ENCODE measurements at regions not wholly inside any gene's neighbourhood (a gene's known extent, or its start where the extent isn't known, plus 50 kb on each side); places are given as distances from the start of the nearest gene placed in this dataset.

DNA sequence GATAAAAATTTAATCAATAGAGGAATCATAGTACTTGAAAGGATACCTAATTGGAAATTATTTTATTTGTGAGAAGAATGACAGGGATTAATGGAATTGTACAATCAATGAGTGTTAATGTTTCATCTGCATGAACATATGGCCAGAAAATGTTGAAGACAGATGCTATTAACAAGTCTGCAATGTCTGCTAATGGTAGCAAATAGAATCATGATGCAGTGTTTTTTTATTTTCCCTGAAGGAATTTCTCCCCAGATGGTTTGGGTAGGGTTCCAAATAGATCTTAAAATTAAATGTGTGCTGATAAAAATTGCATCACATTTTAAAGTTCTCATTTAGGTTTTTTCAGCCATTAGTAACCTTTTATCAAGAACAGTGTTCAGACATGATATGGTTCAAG lies 291.3 kb upstream of the TRAM1L1 start:
- Histone ChIP-seq H3K79me2 (ENCODE audit: insufficient read depth, low read length) (no peaks in the 10 kb centered on the region), H4K20me1 (ENCODE audit: insufficient read depth, low read length, poor library complexity, severe bottlenecking) (no peaks in the 10 kb centered on the region), H3K27me3 (ENCODE audit: insufficient read depth, low read length, poor library complexity, severe bottlenecking) (no peaks in the 10 kb centered on the region), H3K4me3 (ENCODE audit: low read length, poor library complexity, severe bottlenecking) (no peak overlapping the region), H2AFZ (ENCODE audit: low read length) (no peak overlapping the region), H3K9me3 (ENCODE audit: insufficient read depth, low read depth, low read length) (no peaks in the 10 kb centered on the region), H3K9me2 (replicated peaks; ENCODE audit: low read depth, low read length) (no peaks in the 10 kb centered on the region), H3K9ac (ENCODE audit: low read depth, low read length, poor library complexity, severe bottlenecking) (no peak overlapping the region), H3K4me2 (ENCODE audit: low read depth, low read length, poor library complexity, severe bottlenecking) (no peak overlapping the region), H3K4me1 (ENCODE audit: insufficient read depth, low read length, poor library complexity, severe bottlenecking) (no peaks in the 10 kb centered on the region), H3K36me3 (ENCODE audit: insufficient read depth, low read length) (no peaks in the 10 kb centered on the region), H3F3A (ENCODE audit: low read depth) (no peaks in the 10 kb centered on the region)
- TF ChIP-seq, protein P1, sequence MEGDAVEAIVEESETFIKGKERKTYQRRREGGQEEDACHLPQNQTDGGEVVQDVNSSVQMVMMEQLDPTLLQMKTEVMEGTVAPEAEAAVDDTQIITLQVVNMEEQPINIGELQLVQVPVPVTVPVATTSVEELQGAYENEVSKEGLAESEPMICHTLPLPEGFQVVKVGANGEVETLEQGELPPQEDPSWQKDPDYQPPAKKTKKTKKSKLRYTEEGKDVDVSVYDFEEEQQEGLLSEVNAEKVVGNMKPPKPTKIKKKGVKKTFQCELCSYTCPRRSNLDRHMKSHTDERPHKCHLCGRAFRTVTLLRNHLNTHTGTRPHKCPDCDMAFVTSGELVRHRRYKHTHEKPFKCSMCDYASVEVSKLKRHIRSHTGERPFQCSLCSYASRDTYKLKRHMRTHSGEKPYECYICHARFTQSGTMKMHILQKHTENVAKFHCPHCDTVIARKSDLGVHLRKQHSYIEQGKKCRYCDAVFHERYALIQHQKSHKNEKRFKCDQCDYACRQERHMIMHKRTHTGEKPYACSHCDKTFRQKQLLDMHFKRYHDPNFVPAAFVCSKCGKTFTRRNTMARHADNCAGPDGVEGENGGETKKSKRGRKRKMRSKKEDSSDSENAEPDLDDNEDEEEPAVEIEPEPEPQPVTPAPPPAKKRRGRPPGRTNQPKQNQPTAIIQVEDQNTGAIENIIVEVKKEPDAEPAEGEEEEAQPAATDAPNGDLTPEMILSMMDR (conservative IDR thresholded peaks at IDR 0.05; ENCODE audit: low read length): no peak
- TF ChIP-seq EZH2phosphoT487 (IDR thresholded peaks at IDR 0.05; ENCODE audit: borderline replicate concordance): no peak

DNA sequence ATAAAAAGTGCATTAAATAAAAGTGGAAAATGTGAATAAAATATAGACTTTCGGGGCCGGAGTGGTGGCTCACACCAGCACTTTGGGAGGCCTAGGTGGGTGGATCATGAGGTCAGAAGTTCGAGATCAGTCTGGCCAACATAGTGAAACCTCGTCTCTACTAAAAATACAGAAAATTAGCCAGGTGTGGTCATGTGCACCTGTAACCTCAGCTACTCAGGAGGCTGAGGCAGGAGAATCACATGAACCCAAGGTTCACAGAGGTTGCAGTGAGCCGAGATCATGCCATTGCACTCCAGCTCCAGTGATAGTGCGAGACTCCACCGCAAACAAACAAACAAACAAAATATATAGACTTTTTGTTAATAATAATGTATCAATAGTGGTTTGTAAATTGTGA lies 293.6 kb upstream of the TRAM1L1 start:
- Histone ChIP-seq H3F3A (ENCODE audit: low read depth) (no peaks in the 10 kb centered on the region), H2AFZ (ENCODE audit: low read length) (no peak overlapping the region), H3K4me2 (ENCODE audit: low read depth, low read length, poor library complexity, severe bottlenecking) (no peak overlapping the region), H3K4me3 (ENCODE audit: low read length, poor library complexity, severe bottlenecking) (no peak overlapping the region), H3K9ac (ENCODE audit: low read depth, low read length, poor library complexity, severe bottlenecking) (no peak overlapping the region), H4K20me1 (ENCODE audit: insufficient read depth, low read length, poor library complexity, severe bottlenecking) (no peaks in the 10 kb centered on the region), H3K27me3 (ENCODE audit: insufficient read depth, low read length, poor library complexity, severe bottlenecking) (no peaks in the 10 kb centered on the region), H3K9me2 (replicated peaks; ENCODE audit: low read depth, low read length) (no peaks in the 10 kb centered on the region), H3K79me2 (ENCODE audit: insufficient read depth, low read length) (no peaks in the 10 kb centered on the region), H3K36me3 (ENCODE audit: insufficient read depth, low read length) (no peaks in the 10 kb centered on the region), H3K4me1 (ENCODE audit: insufficient read depth, low read length, poor library complexity, severe bottlenecking) (no peaks in the 10 kb centered on the region), H3K9me3 (ENCODE audit: insufficient read depth, low read depth, low read length) (no peaks in the 10 kb centered on the region)
- TF ChIP-seq, protein P1 (conservative IDR thresholded peaks at IDR 0.05; ENCODE audit: low read length): no peak
- TF ChIP-seq EZH2phosphoT487 (IDR thresholded peaks at IDR 0.05; ENCODE audit: borderline replicate concordance): no peak

GRCh38 chr4:117383468-117383867 lies 298.1 kb upstream of the TRAM1L1 start:
- Histone ChIP-seq H3K79me2 (ENCODE audit: insufficient read depth, low read length) (no peaks in the 10 kb centered on the region), H3K9me2 (replicated peaks; ENCODE audit: low read depth, low read length) (no peaks in the 10 kb centered on the region), H4K20me1 (ENCODE audit: insufficient read depth, low read length, poor library complexity, severe bottlenecking) (no peaks in the 10 kb centered on the region), H3K4me1 (ENCODE audit: insufficient read depth, low read length, poor library complexity, severe bottlenecking) (no peaks in the 10 kb centered on the region), H3K36me3 (ENCODE audit: insufficient read depth, low read length) (no peaks in the 10 kb centered on the region), H3K9me3 (ENCODE audit: insufficient read depth, low read depth, low read length) (no peaks in the 10 kb centered on the region), H3F3A (ENCODE audit: low read depth) (no peaks in the 10 kb centered on the region), H3K27me3 (ENCODE audit: insufficient read depth, low read length, poor library complexity, severe bottlenecking) (no peaks in the 10 kb centered on the region), H2AFZ (ENCODE audit: low read length) (no peak overlapping the region), H3K9ac (ENCODE audit: low read depth, low read length, poor library complexity, severe bottlenecking) (no peak overlapping the region), H3K4me3 (ENCODE audit: low read length, poor library complexity, severe bottlenecking) (no peak overlapping the region), H3K4me2 (ENCODE audit: low read depth, low read length, poor library complexity, severe bottlenecking) (no peak overlapping the region)
- TF ChIP-seq EZH2phosphoT487 (IDR thresholded peaks at IDR 0.05; ENCODE audit: borderline replicate concordance): no peak
- TF ChIP-seq, protein P1 (conservative IDR thresholded peaks at IDR 0.05; ENCODE audit: low read length): no peak
